ENCODE measurements at regions not wholly inside any gene's neighbourhood (a gene's known extent, or its start where the extent isn't known, plus 50 kb on each side); places are given as distances from the start of the nearest gene placed in this dataset.
"Not testable (repeated sequence)": the region's sequence is repeated elsewhere in the genome, so short reads cannot be mapped to it uniquely, and the experiment has no call there.

DNA sequence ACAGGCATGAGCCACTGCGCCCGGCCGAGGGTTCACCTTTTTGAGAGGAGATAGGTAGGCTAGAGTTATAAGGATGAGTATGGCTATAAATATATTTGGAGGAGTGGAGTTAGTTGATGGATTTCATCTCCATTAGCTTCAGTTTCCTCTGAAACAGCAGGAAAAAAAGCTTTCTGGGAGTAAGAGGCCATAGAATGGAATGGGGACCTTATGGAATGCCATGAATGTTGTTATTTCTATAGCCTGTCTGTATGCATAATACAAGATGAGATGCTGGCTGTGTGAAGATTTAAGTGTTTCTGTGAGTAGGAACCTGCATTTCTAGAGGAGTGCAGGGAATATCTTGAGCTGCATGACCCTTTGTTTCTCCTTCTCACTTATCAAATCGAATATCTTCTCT is 114.9 kb upstream of the ARX start:
- DNase-seq, result no peak

DNA sequence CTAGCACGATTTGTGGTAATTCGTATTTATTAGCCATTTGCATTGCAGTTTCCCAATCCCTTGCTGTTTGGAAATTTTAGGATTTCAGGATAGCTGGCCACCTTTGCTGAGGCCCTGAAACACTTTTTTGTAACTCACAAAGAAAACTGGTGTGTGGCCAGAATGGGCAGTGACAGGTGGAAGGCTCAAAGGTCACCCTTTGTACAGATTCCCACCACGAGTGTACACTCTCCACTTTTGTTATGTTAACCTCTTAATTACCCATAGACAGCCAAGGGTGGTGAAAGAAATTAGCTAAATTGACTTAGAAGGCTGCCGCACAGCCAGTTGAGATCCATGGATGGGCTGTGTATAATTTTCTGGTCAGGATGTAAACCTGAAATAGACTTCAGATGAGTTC is 109.7 kb upstream of the ARX start:
- DNase-seq, result no peak

DNA sequence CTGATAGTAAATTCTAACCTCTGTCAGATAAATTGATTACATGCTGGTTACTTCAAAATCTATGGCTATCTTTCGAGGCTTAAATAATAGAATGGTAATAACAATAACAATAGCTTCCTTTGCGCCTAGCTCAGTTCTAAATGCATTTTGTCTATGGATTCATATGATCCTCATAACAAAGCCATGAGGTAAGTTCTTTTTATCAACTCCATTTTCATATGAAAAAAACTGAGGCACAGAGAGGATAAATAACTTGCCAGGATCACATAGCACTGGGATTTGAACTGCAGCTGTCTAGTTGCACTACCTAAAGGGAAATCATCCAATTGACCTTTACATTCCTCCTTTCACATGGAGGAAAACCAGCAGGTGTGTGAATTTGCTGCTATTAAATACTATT is 108.6 kb upstream of the ARX start:
- DNase-seq, result no peak

DNA sequence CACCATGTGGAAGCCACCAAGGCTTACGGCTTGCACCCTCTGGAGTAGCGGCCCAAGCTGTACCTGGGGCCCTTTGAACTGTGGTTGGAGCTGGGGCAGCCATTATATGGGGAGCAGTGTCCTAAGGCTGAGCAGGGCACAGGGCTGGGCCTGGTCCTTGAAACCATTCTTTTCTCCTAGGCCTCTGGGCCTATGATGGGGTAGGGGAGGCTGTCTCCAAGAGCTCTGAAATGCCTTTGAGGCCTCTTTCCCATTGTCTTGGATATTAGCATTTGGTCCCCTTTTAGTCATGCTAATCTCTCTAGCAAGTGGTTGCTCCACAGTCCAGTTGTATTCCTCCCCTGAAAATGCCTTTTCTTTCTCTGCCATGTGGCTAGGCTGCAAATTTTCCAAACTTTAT is 96.4 kb upstream of the ARX start:
- no peak for DNase-seq

DNA sequence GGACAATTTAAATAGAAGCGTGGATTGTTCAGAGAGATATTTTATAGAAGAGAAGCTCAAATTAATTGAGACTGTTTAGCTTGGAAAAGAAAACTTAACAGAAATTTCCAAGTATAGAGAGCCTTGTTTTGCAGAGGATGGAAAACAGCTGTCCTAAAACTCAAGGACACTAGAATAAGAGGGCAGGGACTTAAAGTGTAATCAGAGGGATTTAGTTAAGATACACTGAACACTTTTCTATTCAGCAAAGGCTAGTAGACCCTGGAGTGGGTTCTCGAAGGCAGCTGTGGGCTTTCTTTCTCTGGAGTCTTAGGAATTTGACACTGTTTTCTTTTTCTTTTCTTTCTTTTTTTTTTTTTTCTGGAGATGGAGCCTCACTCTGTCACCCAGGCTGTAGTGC is 92.7 kb upstream of the ARX start:
- no peak for DNase-seq

DNA sequence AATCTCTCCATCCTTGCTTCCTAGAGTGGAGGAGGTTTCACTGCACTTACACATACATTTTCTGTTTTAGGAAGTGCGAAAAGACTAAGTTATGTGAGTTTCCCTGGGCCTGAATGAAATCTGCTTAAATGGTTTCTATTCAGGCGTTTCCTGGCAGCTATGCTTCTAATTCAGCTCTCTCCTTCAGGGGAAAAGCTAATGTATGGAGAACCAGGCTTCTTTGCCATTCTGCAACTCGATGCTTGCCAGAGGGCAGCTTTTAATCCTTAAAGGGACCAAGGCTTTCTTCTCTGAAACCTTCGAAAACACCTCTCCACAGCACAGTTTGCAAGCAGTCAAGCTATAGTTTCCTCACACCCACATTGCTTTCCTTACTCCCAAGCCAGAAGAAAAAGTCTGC is 89.5 kb upstream of the ARX start:
- no peak for DNase-seq

DNA sequence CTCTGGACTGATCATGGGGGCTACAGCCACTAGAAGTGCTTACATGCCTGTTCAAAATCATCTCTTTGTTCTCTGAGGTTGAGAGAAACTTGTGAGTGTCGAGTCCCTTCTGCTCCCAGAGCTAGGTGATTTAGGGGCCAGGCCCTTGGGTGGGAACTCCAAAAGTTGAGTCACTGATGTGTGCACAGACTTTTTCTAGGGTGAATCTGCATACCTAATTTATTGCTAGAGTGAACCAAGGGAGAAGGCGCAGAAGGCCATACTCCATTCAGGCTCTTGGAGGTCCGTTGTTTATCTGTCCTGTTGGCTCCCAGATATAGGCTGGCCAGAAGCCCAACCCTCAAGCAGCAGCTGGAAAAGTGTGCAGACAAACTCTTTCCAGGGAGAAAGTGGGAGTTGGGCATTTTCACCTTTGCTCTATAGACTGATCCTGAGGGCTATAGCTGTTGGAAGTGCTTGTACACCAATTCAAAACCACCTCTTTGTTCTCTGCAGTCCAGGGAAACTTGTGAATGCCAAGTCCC is 80.8 kb upstream of the ARX start:
- no peak for DNase-seq

DNA sequence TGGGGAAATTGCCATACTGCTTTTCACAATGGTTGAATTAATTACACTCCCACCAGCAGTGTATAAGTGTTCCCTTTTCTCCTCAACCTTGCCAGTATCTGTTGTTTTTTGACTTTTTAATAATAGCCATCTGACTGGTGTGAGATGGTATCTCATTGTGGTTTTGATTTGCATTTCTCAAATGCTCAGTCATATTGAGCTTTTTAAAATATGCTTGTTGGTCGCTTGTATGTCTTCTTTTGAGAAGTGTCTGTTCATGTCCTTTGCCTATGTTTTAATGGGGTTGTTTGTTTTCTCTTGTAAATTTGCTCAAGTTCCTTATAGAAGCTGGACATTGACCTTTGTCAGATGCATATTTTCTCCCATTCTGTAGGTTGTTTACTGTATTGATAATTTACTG is 75.4 kb upstream of the ARX start:
- not testable (repeated sequence) for DNase-seq

DNA sequence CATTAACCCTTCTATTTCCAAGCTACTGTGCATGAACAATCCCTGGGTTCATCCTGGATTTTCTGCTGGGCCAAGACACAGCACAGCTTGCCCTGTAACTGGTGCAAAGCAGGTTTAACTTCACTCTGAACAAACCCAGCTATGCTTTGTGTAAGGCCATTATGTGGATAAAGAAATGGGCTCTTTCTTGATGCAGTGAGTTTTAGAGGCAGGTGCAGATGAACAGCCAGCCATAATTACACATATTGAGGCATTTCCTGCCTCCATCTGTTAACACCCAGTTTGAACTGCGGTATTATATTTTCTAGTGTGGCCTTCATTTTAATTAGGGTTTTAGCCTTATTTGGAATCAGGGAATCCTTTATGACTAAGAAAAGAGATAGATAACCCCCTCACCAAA is 68.7 kb upstream of the ARX start:
- no peak for DNase-seq

DNA sequence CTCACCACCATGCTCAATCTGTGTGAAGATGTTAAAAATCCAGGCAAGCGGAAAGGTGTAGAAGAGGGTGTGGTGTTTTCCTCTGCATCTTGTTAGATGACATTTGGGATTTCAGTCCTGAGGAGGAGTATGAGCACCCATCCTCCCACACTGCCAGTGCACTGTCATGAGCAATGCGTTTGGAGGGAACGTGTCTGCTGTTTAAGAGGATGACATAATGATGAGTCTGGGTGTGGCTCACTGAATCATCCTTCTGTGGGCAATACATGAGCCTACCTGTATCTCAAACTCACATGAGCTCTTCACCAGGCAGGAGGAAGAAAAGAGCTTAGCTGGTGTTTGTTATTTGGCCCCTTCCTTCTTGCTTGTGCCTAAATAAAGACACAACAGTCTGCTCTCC is 67.9 kb upstream of the ARX start:
- no peak for DNase-seq

DNA sequence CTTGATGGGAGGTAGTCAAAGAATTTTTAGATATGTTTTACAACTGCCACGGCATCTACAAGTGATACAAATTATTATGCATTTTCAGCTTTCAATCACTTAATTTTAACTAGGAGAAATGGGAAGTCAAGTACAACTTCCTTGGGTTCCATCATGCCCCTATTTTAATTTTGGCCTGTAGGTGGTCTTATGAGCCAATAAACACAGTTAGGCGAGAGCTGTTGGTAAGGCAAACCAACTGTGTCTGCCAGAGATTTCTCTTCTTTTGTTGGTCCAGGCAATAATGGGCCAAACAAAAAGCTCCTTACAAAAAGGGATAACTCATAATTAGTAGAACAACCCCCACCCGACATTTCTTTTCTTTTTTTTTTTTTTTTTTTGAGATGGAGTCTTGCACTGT is 63.3 kb upstream of the ARX start:
- DNase-seq, result no peak

DNA sequence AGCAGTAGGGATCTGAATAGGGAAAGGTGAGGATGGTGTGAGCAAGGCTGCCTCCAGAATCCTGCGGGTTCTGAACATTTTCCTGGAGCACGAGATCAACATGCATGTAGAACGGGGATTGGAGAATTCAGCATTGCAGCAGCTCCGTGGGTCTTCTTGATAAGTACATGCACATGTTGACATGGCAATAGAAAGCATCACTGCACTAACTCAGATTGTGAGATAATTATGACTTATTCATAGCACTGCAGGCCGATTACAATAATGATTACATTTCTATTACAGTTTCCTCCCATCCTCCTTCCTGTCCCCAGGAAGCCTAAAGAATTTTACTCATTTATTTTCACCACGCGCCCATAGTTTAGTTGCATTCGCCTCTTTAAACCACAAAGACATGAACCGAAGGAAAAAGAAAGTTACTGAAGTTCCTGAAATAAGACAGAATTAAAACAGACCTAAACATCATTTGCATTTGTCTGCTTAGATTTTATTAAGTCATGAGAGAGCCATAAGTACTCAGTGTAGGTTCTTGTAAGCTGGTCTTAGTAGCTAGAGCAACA is 61.3 kb upstream of the ARX start:
- no peak for DNase-seq

DNA sequence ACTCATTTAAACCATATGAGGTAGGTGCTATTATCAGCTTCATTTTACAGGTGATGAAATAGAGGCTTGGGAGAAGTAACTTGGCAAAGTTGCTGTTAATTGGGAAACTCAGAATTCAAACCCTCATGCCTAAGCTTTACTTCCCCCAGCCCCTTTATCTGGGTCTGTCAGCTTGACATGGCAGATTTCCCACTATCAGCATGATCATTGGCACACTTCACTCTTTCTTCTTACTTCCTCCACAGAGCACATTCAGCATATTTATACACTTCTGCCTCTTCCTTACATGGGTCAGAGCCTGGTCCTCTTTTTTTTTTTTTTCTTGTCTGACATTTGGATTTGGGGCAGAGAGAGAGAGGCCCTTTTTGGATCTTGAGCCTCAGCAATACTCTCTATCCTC is 56.5 kb upstream of the ARX start:
- no peak for DNase-seq

DNA sequence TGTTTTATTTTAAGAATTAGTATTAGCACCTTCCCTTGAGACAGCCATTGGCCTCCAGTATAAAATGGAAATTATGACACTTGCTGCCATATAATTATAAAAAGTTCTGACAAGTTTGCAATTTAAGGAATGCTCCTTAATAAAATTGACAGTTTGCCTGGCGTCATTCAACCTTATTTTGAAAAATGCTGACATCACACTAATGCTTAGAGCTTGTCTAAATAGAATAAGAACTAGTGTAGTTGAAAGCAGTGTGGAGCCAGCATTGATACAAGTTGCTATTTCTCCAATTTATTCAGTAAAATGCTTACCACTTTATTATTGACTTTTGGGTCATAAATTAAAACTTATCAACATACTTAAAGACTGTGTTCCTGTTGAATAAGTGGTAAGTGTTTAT is 54.3 kb upstream of the ARX start:
- no peak for DNase-seq

DNA sequence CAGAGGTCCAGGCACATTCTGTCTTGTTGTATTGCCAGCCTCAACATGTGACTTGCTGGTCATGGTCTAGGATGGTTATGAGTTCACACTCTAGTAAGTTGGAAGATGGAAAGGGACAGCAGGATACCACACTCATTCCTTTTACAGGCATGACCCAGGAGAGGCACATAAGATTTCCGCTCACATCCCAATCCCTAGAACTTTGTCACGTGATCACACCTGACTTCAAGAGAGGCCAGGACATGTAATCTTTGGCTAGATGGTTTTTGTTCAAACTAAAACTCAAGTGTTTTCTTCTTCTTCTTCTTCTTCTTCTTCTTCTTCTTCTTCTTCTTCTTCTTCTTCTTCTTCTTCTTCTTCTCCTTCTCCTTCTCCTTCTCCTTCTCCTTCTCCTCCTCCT is 53.4 kb upstream of the ARX start:
- no peak for DNase-seq

DNA sequence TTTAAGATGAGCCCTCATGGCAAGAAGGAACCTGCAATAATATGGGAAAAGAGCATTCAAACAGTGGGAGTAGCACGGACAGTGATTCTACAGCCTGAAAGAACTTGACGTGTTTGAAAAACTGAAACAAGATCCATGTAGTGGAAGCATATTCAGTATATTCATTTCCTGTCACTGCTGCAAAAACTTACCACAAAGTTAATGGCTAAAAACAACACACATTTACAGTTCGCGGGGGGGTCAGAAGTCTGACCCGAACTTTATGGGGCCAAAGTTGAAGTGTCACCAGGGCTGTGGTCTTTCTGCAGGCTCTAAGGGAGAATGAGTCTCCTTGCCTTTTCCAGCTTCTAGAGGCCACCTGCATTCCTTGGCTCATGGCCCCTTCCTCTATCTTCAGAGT is 52.6 kb upstream of the ARX start:
- no peak for DNase-seq

DNA sequence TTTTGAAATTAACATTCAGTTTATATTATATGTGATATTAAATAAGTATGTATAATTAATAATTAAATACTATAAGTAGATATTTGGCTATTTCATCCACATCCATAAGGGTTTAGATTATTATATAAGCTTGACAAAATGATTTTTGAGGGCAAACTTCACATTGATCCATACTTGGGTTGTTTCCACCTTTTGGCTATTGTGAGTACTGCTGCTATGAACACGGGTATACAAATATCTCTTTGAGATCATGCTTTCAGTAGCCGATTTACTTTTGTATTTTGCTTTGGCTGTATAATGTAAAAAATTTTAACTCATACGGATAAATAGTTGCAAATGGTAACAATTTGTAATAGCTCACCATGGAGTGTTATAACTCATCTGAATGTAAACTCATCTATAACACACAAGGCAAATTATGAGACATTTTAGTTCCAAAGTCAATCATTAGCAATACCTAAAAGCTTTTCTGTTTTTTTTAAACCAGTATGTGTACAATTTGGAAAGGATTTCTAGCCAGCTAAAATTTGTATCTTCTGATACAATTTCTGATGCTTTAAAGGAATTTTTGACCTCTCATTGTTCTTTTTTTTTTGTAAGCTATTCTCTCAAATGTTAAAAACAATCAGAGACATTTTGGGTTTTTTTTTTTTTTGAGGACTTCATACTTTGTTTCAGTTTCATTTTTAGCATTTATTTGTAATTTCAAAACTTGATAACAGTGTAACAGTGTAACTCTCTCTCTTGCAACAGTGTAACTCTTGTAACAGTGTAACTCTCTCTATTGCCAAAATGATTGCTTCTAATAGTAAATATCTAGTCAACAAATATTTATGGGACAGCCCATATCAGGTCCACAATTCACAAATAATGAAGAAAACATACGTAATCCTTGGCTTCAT is 51.8 kb upstream of the ARX start:
- no peak for DNase-seq

DNA sequence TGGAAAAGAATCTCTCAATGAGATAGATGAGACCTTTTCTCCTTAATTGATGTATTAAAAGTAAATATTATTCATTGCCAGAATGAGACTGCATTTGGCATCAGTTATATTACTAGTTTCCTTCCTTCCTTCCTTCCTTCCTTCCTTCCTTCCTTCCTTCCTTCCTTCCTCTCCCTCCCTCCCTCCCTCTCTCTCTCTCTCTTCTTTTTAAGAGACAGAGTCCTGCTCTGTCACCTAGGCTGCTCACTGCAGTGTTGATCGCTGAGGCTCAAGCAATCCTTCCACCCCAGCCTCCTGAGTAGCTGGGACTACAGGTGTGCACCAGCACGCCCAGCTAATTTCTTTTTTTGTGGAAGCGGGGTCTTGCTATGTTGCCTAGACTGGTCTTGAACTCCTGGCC is 50.4 kb upstream of the ARX start:
- DNase-seq, result no peak

Measured in NCI-H187 (cell line).